Trophoblast cell (in vitro differentiated cells and primary cell): ENCODE measurements at regions not wholly inside any gene's neighbourhood (a gene's known extent, or its start where the extent isn't known, plus 50 kb on each side); places are given as distances from the start of the nearest gene placed in this dataset.

ENCODE experiments used
- DNase-seq, 2 donors: peaks; one replicate each; pipeline ENCODE4 v3.0.0-alpha.2; 2016
- H2AFZ ChIP-seq: 2 replicates; pipeline ENCODE4 v1.6.1; 2013; ENCODE audit warnings: low read length, moderate library complexity, mild to moderate bottlenecking; ENCODE audit not compliant: insufficient read depth, poor library complexity
- H2AK5ac ChIP-seq: 2 replicates; pipeline ENCODE4 v1.6.1; 2013; ENCODE audit warnings: mild to moderate bottlenecking, low read length
- H2BK120ac ChIP-seq: 2 replicates; pipeline ENCODE4 v1.6.1; 2013; ENCODE audit warnings: low read length, mild to moderate bottlenecking, moderate library complexity; ENCODE audit not compliant: insufficient read depth, poor library complexity
- H2BK12ac ChIP-seq: 2 replicates; pipeline ENCODE4 v1.6.1; 2013; ENCODE audit warnings: mild to moderate bottlenecking, low read length, moderate library complexity
- H2BK5ac ChIP-seq: 2 replicates; pipeline ENCODE4 v1.6.1; 2013; ENCODE audit warnings: low read length, low read depth, moderate library complexity, mild to moderate bottlenecking; ENCODE audit not compliant: poor library complexity
- H3K14ac ChIP-seq: 2 replicates; pipeline ENCODE4 v1.6.1; 2013; ENCODE audit warnings: mild to moderate bottlenecking, low read length
- H3K18ac ChIP-seq: 2 replicates; pipeline ENCODE4 v1.6.1; 2013; ENCODE audit warnings: mild to moderate bottlenecking, low read length
- H3K23ac ChIP-seq: 2 replicates; pipeline ENCODE4 v1.6.1; 2013; ENCODE audit warnings: low read length
- H3K27ac ChIP-seq: 2 replicates; pipeline ENCODE4 v1.5.1; 2013; ENCODE audit warnings: low read depth, mild to moderate bottlenecking, inconsistent platforms, low read length, moderate library complexity
- H3K27me3 ChIP-seq: 2 replicates; pipeline ENCODE4 v1.6.1; 2013; ENCODE audit warnings: inconsistent platforms, mild to moderate bottlenecking, low read length, moderate library complexity; ENCODE audit not compliant: insufficient read depth
- H3K36me3 ChIP-seq, 2 experiments: 1 replicate in 1 of 2; 2 replicates in 1 of 2; pipeline ENCODE4 v1.6.1; 2013; ENCODE audit warnings: low read length in 2 of 2, mild to moderate bottlenecking in 2 of 2, moderate library complexity in 1 of 2; ENCODE audit not compliant: insufficient read depth in 2 of 2, control insufficient read depth in 1 of 2
- H3K4ac ChIP-seq: 2 replicates; pipeline ENCODE4 v1.6.1; 2013; ENCODE audit warnings: low read depth, mild to moderate bottlenecking, low read length, moderate library complexity
- H3K4me1 ChIP-seq, 2 experiments: 1 replicate in 1 of 2; 2 replicates in 1 of 2; pipeline ENCODE4 v1.6.1; 2013; ENCODE audit warnings: low read length in 2 of 2, mild to moderate bottlenecking in 2 of 2, moderate library complexity in 1 of 2; ENCODE audit not compliant: insufficient read depth in 2 of 2, control insufficient read depth in 1 of 2
- H3K4me2 ChIP-seq: 2 replicates; pipeline ENCODE4 v1.6.1; 2013; ENCODE audit warnings: inconsistent platforms, mild to moderate bottlenecking, low read length, moderate library complexity
- H3K4me3 ChIP-seq: 2 replicates; pipeline ENCODE4 v1.5.1; 2013; ENCODE audit warnings: mild to moderate bottlenecking, low read depth, low read length, inconsistent platforms
- H3K79me1 ChIP-seq: one replicate; pipeline ENCODE4 v1.6.1; 2013; ENCODE audit warnings: low read length
- H3K79me2 ChIP-seq: 2 replicates; pipeline ENCODE4 v1.6.1; 2013; ENCODE audit warnings: low read length, mild to moderate bottlenecking; ENCODE audit not compliant: control insufficient read depth, insufficient read depth, poor library complexity
- H3K9ac ChIP-seq: 2 replicates; pipeline ENCODE4 v1.6.1; 2013; ENCODE audit warnings: mild to moderate bottlenecking, low read length
- H3K9me3 ChIP-seq: 2 replicates; pipeline ENCODE4 v1.6.1; 2013; ENCODE audit warnings: low read depth, mild to moderate bottlenecking, control low read depth, inconsistent platforms, low read length; ENCODE audit not compliant: insufficient read depth
- H4K12ac ChIP-seq: 2 replicates; pipeline ENCODE4 v1.6.1; 2013; ENCODE audit warnings: low read depth, mild to moderate bottlenecking, low read length, moderate library complexity
- H4K8ac ChIP-seq: 2 replicates; pipeline ENCODE4 v1.6.1; 2013; ENCODE audit warnings: low read depth, mild to moderate bottlenecking, low read length, moderate library complexity
- H4K91ac ChIP-seq: one replicate; pipeline ENCODE4 v1.6.1; 2013; ENCODE audit warnings: low read depth, mild to moderate bottlenecking, low read length, moderate library complexity
- WGBS: extraction: QIAGEN DNeasy Blood & Tissue Kit; methylation state at CpG from one replicate; pipeline ENCODE4 v1.1.7; 2013; ENCODE audit warnings: missing lambda C conversion rate; ENCODE audit not compliant: insufficient read length, insufficient coverage; ENCODE audit errors: extremely low coverage; 5-methylcytosine and 5-hydroxymethylcytosine counted together

- H3K4me1 ChIP-seq: peaks cover 0 to 4% of the 10 kb centered on the region in 2 experiments
- H2BK12ac ChIP-seq: no peak overlapping the region
- no peak overlapping the region for H3K4ac ChIP-seq
- H3K27ac ChIP-seq: no peak overlapping the region
- H3K27me3 ChIP-seq: no peaks in the 10 kb centered on the region
- no peak overlapping the region for H3K4me2 ChIP-seq
- no peak overlapping the region for H3K4me3 ChIP-seq
- peaks cover 4% of the 10 kb centered on the region for H3K9me3 ChIP-seq
- no peak overlapping the region for H3K23ac ChIP-seq
- no peak overlapping the region for H4K12ac ChIP-seq
- no peak overlapping the region for H4K8ac ChIP-seq
- H3K18ac ChIP-seq: no peak overlapping the region
- no peak overlapping the region for H3K9ac ChIP-seq
- H3K14ac ChIP-seq: no peak overlapping the region
- H2AK5ac ChIP-seq: no peak overlapping the region
- DNase-seq: no peak
- no peak overlapping the region for H2AFZ ChIP-seq
- H4K91ac ChIP-seq: no peak overlapping the region
- no peaks in the 10 kb centered on the region for H3K36me3 ChIP-seq
- H2BK120ac ChIP-seq: no peak overlapping the region
- WGBS: no CpG with 5 or more reads among the region's 6 CpGs
- no peaks in the 10 kb centered on the region for H3K79me1 ChIP-seq
- no peak overlapping the region for H2BK5ac ChIP-seq
- no peaks in the 10 kb centered on the region for H3K79me2 ChIP-seq
These were observed 223.0 kb downstream of the TSHZ3 start for GRCh38 chr19:31126236-31126635.

- no peak overlapping the region for H2BK5ac ChIP-seq
- no peaks in the 10 kb centered on the region for H3K36me3 ChIP-seq
- DNase-seq: no peak
- no peak overlapping the region for H2AFZ ChIP-seq
- peaks cover 4% of the 10 kb centered on the region for H3K9me3 ChIP-seq
- no peak overlapping the region for H2AK5ac ChIP-seq
- no peak overlapping the region for H3K4me3 ChIP-seq
- H3K18ac ChIP-seq: no peak overlapping the region
- WGBS: no CpG with 5 or more reads among the region's 5 CpGs
- peaks cover 0 to 4% of the 10 kb centered on the region in 2 experiments for H3K4me1 ChIP-seq
- H2BK12ac ChIP-seq: no peak overlapping the region
- H3K27me3 ChIP-seq: no peaks in the 10 kb centered on the region
- no peak overlapping the region for H3K27ac ChIP-seq
- no peak overlapping the region for H3K23ac ChIP-seq
- H4K8ac ChIP-seq: no peak overlapping the region
- no peaks in the 10 kb centered on the region for H3K79me2 ChIP-seq
- no peaks in the 10 kb centered on the region for H3K79me1 ChIP-seq
- no peak overlapping the region for H3K4me2 ChIP-seq
- no peak overlapping the region for H3K14ac ChIP-seq
- no peak overlapping the region for H2BK120ac ChIP-seq
- H4K12ac ChIP-seq: no peak overlapping the region
- no peak overlapping the region for H3K4ac ChIP-seq
- H4K91ac ChIP-seq: no peak overlapping the region
- no peak overlapping the region for H3K9ac ChIP-seq
These were observed 224.2 kb downstream of the TSHZ3 start for GRCh38 chr19:31125071-31125470.

GRCh38 chr19:31121501-31121900 is 227.7 kb downstream of the TSHZ3 start:
- H2AFZ ChIP-seq: no peak overlapping the region
- WGBS: no CpG with 5 or more reads among the region's 6 CpGs
- DNase-seq: no peak
- H3K27me3 ChIP-seq: no peaks in the 10 kb centered on the region
- H3K9ac ChIP-seq: no peak overlapping the region
- no peak overlapping the region for H3K23ac ChIP-seq
- no peak overlapping the region for H3K14ac ChIP-seq
- no peak overlapping the region for H4K8ac ChIP-seq
- no peak overlapping the region for H2AK5ac ChIP-seq
- H3K27ac ChIP-seq: no peak overlapping the region
- H3K4me1 ChIP-seq: peaks cover 0 to 2% of the 10 kb centered on the region in 2 experiments
- no peaks in the 10 kb centered on the region for H3K79me2 ChIP-seq
- no peak overlapping the region for H3K18ac ChIP-seq
- no peaks in the 10 kb centered on the region for H3K36me3 ChIP-seq
- no peak overlapping the region for H2BK120ac ChIP-seq
- peaks cover 2% of the 10 kb centered on the region for H3K9me3 ChIP-seq
- H2BK12ac ChIP-seq: no peak overlapping the region
- no peak overlapping the region for H2BK5ac ChIP-seq
- H3K4me3 ChIP-seq: no peak overlapping the region
- H3K4ac ChIP-seq: no peak overlapping the region
- no peak overlapping the region for H4K12ac ChIP-seq
- no peak overlapping the region for H4K91ac ChIP-seq
- no peak overlapping the region for H3K4me2 ChIP-seq
- H3K79me1 ChIP-seq: no peaks in the 10 kb centered on the region

GRCh38 chr19:31120952-31121351 is 228.3 kb downstream of the TSHZ3 start:
- Histone ChIP-seq H2AFZ (no peak overlapping the region), H4K8ac (no peak overlapping the region), H2BK120ac (no peak overlapping the region), H2AK5ac (no peak overlapping the region), H3K4me2 (no peak overlapping the region), H4K91ac (no peak overlapping the region), H3K9me3 (peaks cover 2% of the 10 kb centered on the region), H3K27ac (no peak overlapping the region), H3K4me1 (peaks cover 0 to 2% of the 10 kb centered on the region in 2 experiments), H3K27me3 (no peaks in the 10 kb centered on the region), H3K4me3 (no peak overlapping the region), H3K9ac (no peak overlapping the region), H3K79me1 (no peaks in the 10 kb centered on the region), H4K12ac (no peak overlapping the region), H2BK5ac (no peak overlapping the region), H3K14ac (no peak overlapping the region), H3K79me2 (no peaks in the 10 kb centered on the region), H3K23ac (no peak overlapping the region), H3K4ac (no peak overlapping the region), H3K18ac (no peak overlapping the region), H3K36me3 (no peaks in the 10 kb centered on the region), H2BK12ac (no peak overlapping the region)
- WGBS: no CpG with 5 or more reads among the region's 6 CpGs
- DNase-seq: no peak
